IPS-18a (cell line): ENCODE measurements at regions not wholly inside any gene's neighbourhood (a gene's known extent, or its start where the extent isn't known, plus 50 kb on each side); places are given as distances from the start of the nearest gene placed in this dataset.

ENCODE experiments used
- H3K27ac ChIP-seq: one replicate; pipeline ENCODE4 v1.5.1; 2013; ENCODE audit warnings: low read length
- H3K27me3 ChIP-seq: one replicate; pipeline ENCODE4 v1.6.1; 2013; ENCODE audit warnings: mild to moderate bottlenecking, low read length; ENCODE audit not compliant: control insufficient read depth, insufficient read depth
- H3K36me3 ChIP-seq: one replicate; pipeline ENCODE4 v1.6.1; 2013; ENCODE audit warnings: low read depth, low read length; ENCODE audit not compliant: control insufficient read depth
- H3K4me1 ChIP-seq: one replicate; pipeline ENCODE4 v1.6.1; 2013; ENCODE audit warnings: low read depth, low read length; ENCODE audit not compliant: control insufficient read depth
- H3K4me3 ChIP-seq: one replicate; pipeline ENCODE4 v1.5.1; 2013; ENCODE audit warnings: low read length
- H3K9ac ChIP-seq: one replicate; pipeline ENCODE4 v1.6.1; 2013; ENCODE audit warnings: mild to moderate bottlenecking, low read length, moderate library complexity
- H3K9me3 ChIP-seq: one replicate; pipeline ENCODE4 v1.6.1; 2013; ENCODE audit warnings: low read depth, low read length; ENCODE audit not compliant: control insufficient read depth

DNA sequence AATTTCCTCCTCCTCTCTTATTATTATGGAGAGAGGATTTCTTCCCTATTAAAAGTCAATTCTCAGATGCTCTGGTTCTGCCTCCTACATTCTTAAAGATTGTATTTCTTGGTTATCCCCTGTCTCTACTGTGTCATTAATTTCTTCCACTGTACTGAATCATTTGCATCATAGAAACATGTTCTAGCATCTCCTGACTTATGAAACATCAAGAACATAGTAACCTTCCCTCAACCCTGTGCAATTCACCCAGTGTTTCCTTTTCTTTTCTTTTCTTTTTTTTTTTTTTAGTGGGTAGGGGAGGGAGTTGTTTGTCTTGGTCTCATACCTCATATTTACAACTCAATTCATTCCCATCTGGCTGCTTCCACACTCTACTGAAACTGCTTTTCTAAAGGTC is 288.0 kb upstream of the PLET1 start:
- Histone ChIP-seq H3K27me3 (no peaks in the 10 kb centered on the region), H3K9ac (no peak overlapping the region), H3K9me3 (no peaks in the 10 kb centered on the region), H3K4me3 (no peak overlapping the region), H3K27ac (no peak overlapping the region), H3K4me1 (no peaks in the 10 kb centered on the region), H3K36me3 (no peaks in the 10 kb centered on the region)

DNA sequence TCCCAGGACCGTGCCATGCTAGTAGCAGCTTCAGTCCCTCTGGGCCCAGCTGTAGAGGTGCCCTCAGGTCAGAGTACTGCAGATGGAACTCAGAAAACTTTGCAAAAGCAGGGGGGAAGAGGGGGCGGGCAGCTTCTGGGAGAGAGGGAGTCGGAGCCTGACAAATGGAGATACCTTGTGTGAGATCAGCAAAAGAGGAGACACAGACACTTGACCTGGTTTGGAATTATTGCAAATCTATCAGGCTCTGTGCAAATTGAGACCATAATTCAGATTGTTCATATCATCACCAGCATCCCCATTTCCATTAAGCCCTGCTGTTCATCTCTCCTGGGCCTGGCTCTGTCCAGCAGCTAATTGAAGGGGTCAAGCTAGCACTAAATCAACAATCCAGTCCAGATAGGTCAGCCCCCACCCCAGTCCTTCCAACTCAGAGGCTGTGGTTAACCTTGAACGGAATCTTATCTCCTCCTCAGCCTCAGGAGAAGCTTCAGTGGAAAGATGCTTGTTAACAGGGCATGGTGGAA is 292.6 kb upstream of the PLET1 start:
- no peak overlapping the region for H3K9ac ChIP-seq
- H3K9me3 ChIP-seq = no peaks in the 10 kb centered on the region
- H3K36me3 ChIP-seq = no peaks in the 10 kb centered on the region
- H3K4me1 ChIP-seq = no peaks in the 10 kb centered on the region
- H3K4me3 ChIP-seq = no peak overlapping the region
- no peaks in the 10 kb centered on the region for H3K27me3 ChIP-seq
- H3K27ac ChIP-seq = no peak overlapping the region

- Histone ChIP-seq H3K9ac (no peak overlapping the region), H3K36me3 (no peaks in the 10 kb centered on the region), H3K4me1 (no peaks in the 10 kb centered on the region), H3K27me3 (no peaks in the 10 kb centered on the region), H3K4me3 (no peak overlapping the region), H3K27ac (no peak overlapping the region), H3K9me3 (no peaks in the 10 kb centered on the region)
These were observed 293.9 kb upstream of the PLET1 start for GRCh38 chr11:112554586-112554985.

GRCh38 chr11:112555491-112556364 is 295.1 kb upstream of the PLET1 start:
- Histone ChIP-seq H3K4me3 (no peak overlapping the region), H3K9me3 (no peaks in the 10 kb centered on the region), H3K36me3 (no peaks in the 10 kb centered on the region), H3K4me1 (no peaks in the 10 kb centered on the region), H3K9ac (no peak overlapping the region), H3K27ac (no peak overlapping the region), H3K27me3 (no peaks in the 10 kb centered on the region)

DNA sequence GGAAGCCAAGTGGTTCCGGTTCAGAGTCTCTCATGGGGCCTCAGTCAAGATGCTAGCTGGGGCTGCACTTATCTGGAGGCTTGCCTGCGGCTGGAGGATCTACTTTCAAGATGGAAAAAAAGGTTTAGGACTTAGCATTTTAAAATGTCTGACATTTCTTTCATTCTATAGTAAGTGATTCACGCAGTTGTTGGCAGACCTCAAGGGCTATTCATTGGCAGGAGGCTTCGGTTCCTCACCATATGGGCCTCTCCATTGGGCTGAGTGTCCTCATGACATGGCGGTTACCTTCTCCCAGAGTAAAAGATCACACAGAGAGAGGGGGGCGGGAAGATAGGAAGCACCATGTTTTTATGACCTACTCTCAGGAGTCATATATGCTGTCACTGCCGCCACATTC is 298.0 kb upstream of the PLET1 start:
- Histone ChIP-seq H3K27me3 (no peaks in the 10 kb centered on the region), H3K27ac (no peak overlapping the region), H3K4me1 (no peaks in the 10 kb centered on the region), H3K36me3 (no peaks in the 10 kb centered on the region), H3K4me3 (no peak overlapping the region), H3K9ac (no peak overlapping the region), H3K9me3 (no peaks in the 10 kb centered on the region)

DNA sequence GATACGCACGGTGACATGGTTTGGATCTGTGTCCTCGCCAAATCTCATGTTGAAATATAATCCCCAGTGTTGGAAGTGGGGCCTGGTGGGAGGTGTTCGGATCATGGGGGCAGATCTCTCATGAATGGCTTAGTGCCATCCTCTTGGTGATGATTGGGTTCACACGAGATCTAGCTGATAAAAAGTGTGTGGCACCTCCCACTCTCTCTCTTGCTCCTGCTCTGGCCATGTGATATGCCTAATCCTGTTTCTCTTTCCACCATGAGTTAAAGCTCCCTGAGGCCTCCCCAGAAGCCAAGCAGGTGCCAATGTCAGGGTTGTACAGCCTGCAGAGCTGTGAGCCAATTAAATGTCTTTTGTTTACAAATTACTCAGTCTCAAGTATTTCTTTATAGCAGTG is 303.1 kb upstream of the PLET1 start:
- Histone ChIP-seq H3K4me3 (no peak overlapping the region), H3K36me3 (no peaks in the 10 kb centered on the region), H3K9ac (no peak overlapping the region), H3K4me1 (no peaks in the 10 kb centered on the region), H3K27ac (no peak overlapping the region), H3K27me3 (no peaks in the 10 kb centered on the region), H3K9me3 (no peaks in the 10 kb centered on the region)

DNA sequence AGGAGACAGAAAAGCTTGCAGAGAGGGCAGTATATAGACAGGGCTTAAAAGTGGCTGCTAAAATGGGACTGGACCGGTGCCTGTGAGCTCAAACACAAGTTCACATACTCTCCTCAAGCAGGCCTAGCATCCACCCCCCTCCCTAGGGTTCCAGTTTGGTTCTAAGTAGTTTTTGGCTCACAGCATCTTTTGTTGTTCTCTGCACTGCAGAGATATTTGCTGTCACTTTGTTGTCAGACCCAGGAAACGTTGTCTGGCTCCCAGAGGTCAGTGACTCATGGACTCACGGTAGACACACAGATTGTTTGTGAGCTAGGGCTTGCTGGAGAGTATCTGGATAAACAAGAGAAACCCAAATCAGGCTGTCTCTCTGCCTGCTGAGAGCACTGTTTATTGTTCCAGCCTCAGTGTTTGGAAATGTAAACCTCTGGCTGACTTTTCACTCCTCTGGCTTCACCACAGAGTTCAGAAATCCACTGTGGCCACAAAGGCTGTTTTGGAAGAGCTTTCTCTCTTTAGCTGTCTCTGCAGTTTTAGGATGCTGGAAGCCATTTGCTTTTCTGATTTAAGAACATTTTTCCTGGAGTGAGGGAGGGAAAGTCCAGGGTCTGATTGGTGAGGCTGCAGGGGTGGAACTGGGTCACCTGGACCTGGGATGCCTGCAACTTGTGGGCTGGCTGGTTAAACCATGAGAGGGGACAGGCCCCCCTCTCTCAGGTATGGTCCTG is 303.7 kb upstream of the PLET1 start:
- Histone ChIP-seq H3K27me3 (no peaks in the 10 kb centered on the region), H3K36me3 (no peaks in the 10 kb centered on the region), H3K9me3 (no peaks in the 10 kb centered on the region), H3K9ac (no peak overlapping the region), H3K27ac (no peak overlapping the region), H3K4me1 (no peaks in the 10 kb centered on the region), H3K4me3 (no peak overlapping the region)

DNA sequence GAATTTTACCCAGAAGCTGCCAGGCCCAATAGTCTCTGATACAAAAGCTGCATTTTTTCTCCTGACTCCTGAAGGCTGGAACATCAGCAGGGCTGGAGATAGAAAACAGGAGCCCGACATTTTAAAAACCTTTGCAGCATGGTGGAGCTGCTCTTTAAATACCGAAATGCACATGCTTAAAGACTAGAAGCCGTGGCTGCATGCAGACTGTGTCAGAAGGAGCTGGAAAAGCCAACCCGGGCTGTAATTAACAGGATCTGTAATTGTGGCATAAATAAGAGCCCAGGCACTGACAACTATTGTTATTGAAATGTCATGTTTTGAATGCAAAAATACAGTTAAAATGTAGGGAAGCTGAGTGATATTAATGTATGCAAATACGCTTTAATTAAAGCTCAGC is 304.9 kb upstream of the PLET1 start:
- Histone ChIP-seq H3K27me3 (no peaks in the 10 kb centered on the region), H3K4me3 (no peak overlapping the region), H3K4me1 (no peaks in the 10 kb centered on the region), H3K36me3 (no peaks in the 10 kb centered on the region), H3K27ac (no peak overlapping the region), H3K9me3 (no peaks in the 10 kb centered on the region), H3K9ac (no peak overlapping the region)

DNA sequence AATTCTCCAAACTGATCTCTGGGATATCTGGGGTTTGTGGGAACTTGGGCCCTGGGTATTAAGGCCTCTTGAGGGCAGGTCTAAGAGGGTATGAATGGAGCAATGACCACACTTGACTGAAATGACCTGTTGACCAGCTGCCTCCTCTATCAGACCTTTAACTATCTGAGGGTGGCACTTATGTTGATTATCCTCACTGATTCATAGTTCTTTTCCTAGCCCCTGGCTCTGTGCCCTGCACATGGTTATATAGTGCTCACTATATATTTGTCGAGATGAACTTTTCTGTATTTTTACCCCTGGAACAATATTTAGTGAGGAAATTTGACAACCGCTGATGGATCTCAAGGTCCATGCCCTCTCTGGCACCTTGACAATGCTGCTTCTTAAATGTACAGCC is 305.5 kb upstream of the PLET1 start:
- Histone ChIP-seq H3K9ac (no peak overlapping the region), H3K9me3 (no peaks in the 10 kb centered on the region), H3K27ac (no peak overlapping the region), H3K4me3 (no peak overlapping the region), H3K4me1 (no peaks in the 10 kb centered on the region), H3K36me3 (no peaks in the 10 kb centered on the region), H3K27me3 (no peaks in the 10 kb centered on the region)

DNA sequence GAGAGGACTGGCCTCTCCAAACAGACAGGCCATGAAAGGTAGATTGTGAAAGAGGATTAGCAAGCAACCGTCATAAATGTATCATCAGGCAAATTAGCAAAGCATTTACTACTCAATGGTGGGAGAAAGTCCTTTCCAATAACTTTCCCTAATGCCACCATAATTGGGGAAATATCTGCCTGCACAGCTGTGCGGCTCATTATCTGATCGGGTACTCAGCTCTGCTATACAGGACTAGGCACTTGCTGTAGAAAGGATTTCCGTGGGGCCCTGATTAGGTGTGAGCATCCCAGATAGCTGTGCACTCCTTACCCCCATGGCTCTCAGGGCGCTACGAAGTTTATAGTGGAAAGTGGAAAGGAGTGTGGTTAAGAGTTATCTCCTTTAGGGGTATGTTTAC is 309.7 kb upstream of the PLET1 start:
- H3K27me3 ChIP-seq = no peaks in the 10 kb centered on the region
- no peaks in the 10 kb centered on the region for H3K4me1 ChIP-seq
- H3K9ac ChIP-seq = no peak overlapping the region
- no peaks in the 10 kb centered on the region for H3K9me3 ChIP-seq
- no peak overlapping the region for H3K4me3 ChIP-seq
- H3K36me3 ChIP-seq = no peaks in the 10 kb centered on the region
- H3K27ac ChIP-seq = no peak overlapping the region

DNA sequence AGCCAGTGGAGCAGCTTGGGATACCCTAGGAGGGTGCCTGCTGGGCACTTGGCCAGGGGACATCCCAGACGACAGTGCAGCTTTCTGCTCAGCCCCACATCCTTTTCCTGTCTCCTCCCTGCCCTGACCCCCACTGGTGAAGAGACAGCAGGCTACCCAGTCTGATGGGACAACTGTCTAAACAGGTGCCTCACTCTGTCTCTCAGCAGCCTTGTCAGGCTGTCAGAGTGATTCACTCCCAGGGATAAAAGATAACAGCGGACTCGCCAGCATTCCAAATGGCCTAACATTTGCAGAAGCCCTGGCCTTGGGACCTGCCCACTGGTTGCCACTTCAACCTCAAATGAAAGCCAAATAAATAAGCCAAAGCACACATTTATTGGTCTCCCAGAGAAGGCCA is 318.6 kb upstream of the PLET1 start:
- no peaks in the 10 kb centered on the region for H3K36me3 ChIP-seq
- no peaks in the 10 kb centered on the region for H3K27me3 ChIP-seq
- H3K4me3 ChIP-seq = no peak overlapping the region
- H3K9ac ChIP-seq = no peak overlapping the region
- no peaks in the 10 kb centered on the region for H3K4me1 ChIP-seq
- no peaks in the 10 kb centered on the region for H3K9me3 ChIP-seq
- H3K27ac ChIP-seq = no peak overlapping the region
